Liver (tissue), 8 donors: ENCODE measurements at regions not wholly inside any gene's neighbourhood (a gene's known extent, or its start where the extent isn't known, plus 50 kb on each side); places are given as distances from the start of the nearest gene placed in this dataset.

Experiments used
- DNase-seq: peaks from one replicate; pipeline ENCODE4 v3.0.0-alpha.2; 2017; ENCODE audit warnings: low spot score
- H3K27ac ChIP-seq, 2 donors: one replicate each; pipeline ENCODE4 v1.7.0; 2013; ENCODE audit warnings: inconsistent platforms in 2 of 2, low read length in 2 of 2, control low read depth in 1 of 2, low read depth in 1 of 2, mild to moderate bottlenecking in 1 of 2
- H3K27me3 ChIP-seq, 4 donors: one replicate each; pipeline versions ENCODE4 v1.6.1 to v1.7.0; 2013; ENCODE audit warnings: low read length in 3 of 4, inconsistent platforms in 1 of 4, mild to moderate bottlenecking in 1 of 4, moderate library complexity in 1 of 4; ENCODE audit not compliant: control insufficient read depth in 4 of 4, insufficient read depth in 4 of 4
- H3K36me3 ChIP-seq, 4 donors: one replicate each; pipeline versions ENCODE4 v1.6.1 to v1.7.0; 2013; ENCODE audit warnings: low read length in 3 of 4, mild to moderate bottlenecking in 3 of 4, low read depth in 1 of 4, moderate library complexity in 1 of 4; ENCODE audit not compliant: control insufficient read depth in 4 of 4, insufficient read depth in 3 of 4
- H3K4me1 ChIP-seq, 4 donors: one replicate each; pipeline versions ENCODE4 v1.6.1 to v1.7.0; 2013; ENCODE audit warnings: low read length in 3 of 4, mild to moderate bottlenecking in 3 of 4, moderate library complexity in 1 of 4; ENCODE audit not compliant: control insufficient read depth in 4 of 4, insufficient read depth in 4 of 4
- H3K4me3 ChIP-seq, 3 donors: one replicate each; pipeline versions ENCODE4 v1.6.1 to v1.7.0; 2013; ENCODE audit warnings: low read length in 3 of 3, control low read depth in 1 of 3, low read depth in 1 of 3, mild to moderate bottlenecking in 1 of 3
- H3K9ac ChIP-seq, 2 donors: one replicate each; pipeline ENCODE4 v1.7.0; 2013; ENCODE audit warnings: low read length in 2 of 2, mild to moderate bottlenecking in 2 of 2, moderate library complexity in 2 of 2, control low read depth in 1 of 2, low read depth in 1 of 2
- H3K9me3 ChIP-seq, 4 donors: one replicate each; pipeline versions ENCODE4 v1.6.1 to v1.7.0; 2013; ENCODE audit warnings: low read length in 3 of 4; ENCODE audit not compliant: control insufficient read depth in 4 of 4
- EGR1 ChIP-seq, 2 donors: IDR thresholded peaks; 2 replicates each; pipeline ENCODE4 v1.6.1; 2016 to 2018; ENCODE audit warnings: antibody characterized with exemption in 2 of 2, low read depth in 2 of 2
- FOXA1 ChIP-seq: IDR thresholded peaks from 2 replicates; pipeline ENCODE4 v1.6.1; 2016; ENCODE audit warnings: antibody characterized with exemption
- FOXA2 ChIP-seq: IDR thresholded peaks from 2 replicates; pipeline ENCODE4 v1.6.1; 2016; ENCODE audit warnings: antibody characterized with exemption
- HNF4A ChIP-seq, 2 donors: conservative IDR thresholded peaks; 2 replicates each; pipeline ENCODE4 v1.6.1; 2016; ENCODE audit warnings: antibody characterized with exemption in 2 of 2, mild to moderate bottlenecking in 2 of 2
- JUND ChIP-seq, 2 donors: IDR thresholded peaks; 2 replicates each; pipeline ENCODE4 v1.6.1; 2016; ENCODE audit warnings: antibody characterized with exemption in 2 of 2
- NR2F2 ChIP-seq: IDR thresholded peaks from 2 replicates; pipeline ENCODE4 v1.6.1; 2016; ENCODE audit warnings: antibody characterized with exemption
- RAD21 ChIP-seq, 2 donors: IDR thresholded peaks; 2 replicates each; pipeline ENCODE4 v1.6.1; 2016; ENCODE audit warnings: antibody characterized with exemption in 2 of 2, mild to moderate bottlenecking in 2 of 2
- REST ChIP-seq: IDR thresholded peaks from 2 replicates; pipeline ENCODE4 v1.6.1; 2016; ENCODE audit warnings: antibody characterized with exemption, mild to moderate bottlenecking
- RXRA ChIP-seq, 2 donors: IDR thresholded peaks; 2 replicates each; pipeline ENCODE4 v1.6.1; 2017 to 2018; ENCODE audit warnings: antibody characterized with exemption in 2 of 2, mild to moderate bottlenecking in 1 of 2
- TAF1 ChIP-seq: conservative IDR thresholded peaks from 2 replicates; pipeline ENCODE4 v1.6.1; 2016; ENCODE audit warnings: antibody characterized with exemption, mild to moderate bottlenecking
- YY1 ChIP-seq: IDR thresholded peaks from 2 replicates; pipeline ENCODE4 v1.6.1; 2016; ENCODE audit warnings: antibody characterized with exemption, mild to moderate bottlenecking
- WGBS: extraction: QIAGEN DNeasy Blood & Tissue Kit; methylation state at CpG from one replicate; pipeline ENCODE4 v1.1.7; 2013; 5-methylcytosine and 5-hydroxymethylcytosine counted together
- TF ChIP-seq, protein P1 (sequence below): fragments of 150-350 bp; IDR thresholded peaks from 2 replicates; pipeline ENCODE4 v1.5.1; 2017; ENCODE audit warnings: improper control_type of control experiment, low read depth, low read length; ENCODE audit not compliant: missing input control
- TF ChIP-seq, protein P2 (sequence below): IDR thresholded peaks from 2 replicates; pipeline ENCODE4 v1.6.1; 2016; ENCODE audit warnings: antibody characterized with exemption
- TF ChIP-seq, protein P3 (sequence below): IDR thresholded peaks from 2 replicates; pipeline ENCODE4 v1.6.1; 2016; ENCODE audit warnings: antibody characterized with exemption
- donor health status: healthy.
- donor health status: healthy.
- donor health status: healthy.
- donor health status: healthy.
- donor health status: healthy.

- no peaks in the 10 kb centered on the region for H3K27me3 ChIP-seq
These were observed 264.8 kb upstream of the DUSP10 start for GRCh38 chr1:222006715-222007114.

GRCh38 chr1:222004784-222005183 lies 262.9 kb upstream of the DUSP10 start:
- Histone ChIP-seq H3K9ac (no peak overlapping the region), H3K4me1 (peaks cover 4 to 17% (median 8%) of the 10 kb centered on the region in 4 donors), H3K27me3 (no peaks in the 10 kb centered on the region), H3K27ac (no peak overlapping the region), H3K9me3 (no peaks in the 10 kb centered on the region), H3K4me3 (no peak overlapping the region), H3K36me3 (no peaks in the 10 kb centered on the region)
- no peak for DNase-seq
- 92% methylated on average over 2 of the region's 2 CpGs for WGBS
- TF ChIP-seq EGR1 (IDR thresholded peaks at IDR 0.05; ENCODE audit: low read depth in 2 of 2), result no peak
- TF ChIP-seq NR2F2, result no peak
- no peak for TF ChIP-seq FOXA2
- TF ChIP-seq, protein P1, sequence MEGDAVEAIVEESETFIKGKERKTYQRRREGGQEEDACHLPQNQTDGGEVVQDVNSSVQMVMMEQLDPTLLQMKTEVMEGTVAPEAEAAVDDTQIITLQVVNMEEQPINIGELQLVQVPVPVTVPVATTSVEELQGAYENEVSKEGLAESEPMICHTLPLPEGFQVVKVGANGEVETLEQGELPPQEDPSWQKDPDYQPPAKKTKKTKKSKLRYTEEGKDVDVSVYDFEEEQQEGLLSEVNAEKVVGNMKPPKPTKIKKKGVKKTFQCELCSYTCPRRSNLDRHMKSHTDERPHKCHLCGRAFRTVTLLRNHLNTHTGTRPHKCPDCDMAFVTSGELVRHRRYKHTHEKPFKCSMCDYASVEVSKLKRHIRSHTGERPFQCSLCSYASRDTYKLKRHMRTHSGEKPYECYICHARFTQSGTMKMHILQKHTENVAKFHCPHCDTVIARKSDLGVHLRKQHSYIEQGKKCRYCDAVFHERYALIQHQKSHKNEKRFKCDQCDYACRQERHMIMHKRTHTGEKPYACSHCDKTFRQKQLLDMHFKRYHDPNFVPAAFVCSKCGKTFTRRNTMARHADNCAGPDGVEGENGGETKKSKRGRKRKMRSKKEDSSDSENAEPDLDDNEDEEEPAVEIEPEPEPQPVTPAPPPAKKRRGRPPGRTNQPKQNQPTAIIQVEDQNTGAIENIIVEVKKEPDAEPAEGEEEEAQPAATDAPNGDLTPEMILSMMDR, result no peak
- TF ChIP-seq FOXA1, result no peak
- TF ChIP-seq HNF4A (conservative IDR thresholded peaks at IDR 0.05), result no peak
- TF ChIP-seq JUND (IDR thresholded peaks at IDR 0.05), result no peak
- TF ChIP-seq, protein P2, sequence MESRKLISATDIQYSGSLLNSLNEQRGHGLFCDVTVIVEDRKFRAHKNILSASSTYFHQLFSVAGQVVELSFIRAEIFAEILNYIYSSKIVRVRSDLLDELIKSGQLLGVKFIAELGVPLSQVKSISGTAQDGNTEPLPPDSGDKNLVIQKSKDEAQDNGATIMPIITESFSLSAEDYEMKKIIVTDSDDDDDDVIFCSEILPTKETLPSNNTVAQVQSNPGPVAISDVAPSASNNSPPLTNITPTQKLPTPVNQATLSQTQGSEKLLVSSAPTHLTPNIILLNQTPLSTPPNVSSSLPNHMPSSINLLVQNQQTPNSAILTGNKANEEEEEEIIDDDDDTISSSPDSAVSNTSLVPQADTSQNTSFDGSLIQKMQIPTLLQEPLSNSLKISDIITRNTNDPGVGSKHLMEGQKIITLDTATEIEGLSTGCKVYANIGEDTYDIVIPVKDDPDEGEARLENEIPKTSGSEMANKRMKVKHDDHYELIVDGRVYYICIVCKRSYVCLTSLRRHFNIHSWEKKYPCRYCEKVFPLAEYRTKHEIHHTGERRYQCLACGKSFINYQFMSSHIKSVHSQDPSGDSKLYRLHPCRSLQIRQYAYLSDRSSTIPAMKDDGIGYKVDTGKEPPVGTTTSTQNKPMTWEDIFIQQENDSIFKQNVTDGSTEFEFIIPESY, result no peak
- TF ChIP-seq, protein P3, sequence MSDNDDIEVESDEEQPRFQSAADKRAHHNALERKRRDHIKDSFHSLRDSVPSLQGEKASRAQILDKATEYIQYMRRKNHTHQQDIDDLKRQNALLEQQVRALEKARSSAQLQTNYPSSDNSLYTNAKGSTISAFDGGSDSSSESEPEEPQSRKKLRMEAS, result no peak

More at GRCh38 chr1:222006715-222007114, 264.8 kb upstream of the DUSP10 start:
- Histone ChIP-seq H3K36me3 (no peaks in the 10 kb centered on the region), H3K9ac (no peak overlapping the region), H3K4me3 (no peak overlapping the region), H3K4me1 (peaks cover 4 to 17% (median 8%) of the 10 kb centered on the region in 4 donors), H3K27ac (peak overlapping the region; percentile 1 to 37), H3K9me3 (no peaks in the 10 kb centered on the region)
- no peak for DNase-seq
- TF ChIP-seq HNF4A (conservative IDR thresholded peaks at IDR 0.05), result peak; percentile 17 to 36
- no peak for TF ChIP-seq TAF1
- peak; percentile 78 for TF ChIP-seq YY1
- TF ChIP-seq RXRA (IDR thresholded peaks at IDR 0.05), result peak; percentile 56 to 64
- no peak for TF ChIP-seq EGR1 (IDR thresholded peaks at IDR 0.05; ENCODE audit: low read depth in 2 of 2)
- TF ChIP-seq REST, result no peak
- TF ChIP-seq, protein P3, result no peak
- TF ChIP-seq RAD21 (IDR thresholded peaks at IDR 0.05), result peak; percentile 26 to 38
- TF ChIP-seq FOXA2, result no peak
- peak in 1 of 2 donors; percentile 32 for TF ChIP-seq JUND (IDR thresholded peaks at IDR 0.05)
